NCI-H2171 treated with DMSO at 0.1 percent for 48 hours (cell line): ENCODE measurements at regions not wholly inside any gene's neighbourhood (a gene's known extent, or its start where the extent isn't known, plus 50 kb on each side); places are given as distances from the start of the nearest gene placed in this dataset.
"Not testable (repeated sequence)": the region's sequence is repeated elsewhere in the genome, so short reads cannot be mapped to it uniquely, and the experiment has no call there.

ENCODE experiments used
- DNase-seq: peaks from one replicate; lab custom pipeline; 2025; lab: John Stamatoyannopoulos, UW

GRCh38 chr2:7525746-7526145 is 608.5 kb downstream of the RNF144A start:
- no peak for DNase-seq

GRCh38 chr2:7527165-7527722 is 610.0 kb downstream of the RNF144A start:
- DNase-seq, result no peak

- DNase-seq, result no peak
These were observed 612.8 kb downstream of the RNF144A start for GRCh38 chr2:7530001-7530400.

GRCh38 chr2:7539077-7539476 is 621.9 kb downstream of the RNF144A start:
- DNase-seq, result no peak

- DNase-seq, result no peak
These were observed 622.5 kb downstream of the RNF144A start for GRCh38 chr2:7539760-7540159.

- DNase-seq, result no peak
These were observed 635.8 kb downstream of the RNF144A start for GRCh38 chr2:7552825-7553570.

GRCh38 chr2:7555260-7555659 is 638.0 kb downstream of the RNF144A start:
- DNase-seq, result no peak

- no peak for DNase-seq
These were observed 640.2 kb downstream of the RNF144A start for GRCh38 chr2:7557376-7557775.

- DNase-seq, result no peak
These were observed 642.6 kb downstream of the RNF144A start for GRCh38 chr2:7559791-7560190.

- no peak for DNase-seq
These were observed 649.2 kb downstream of the RNF144A start for GRCh38 chr2:7566382-7566881.

GRCh38 chr2:7567116-7567515 is 649.9 kb downstream of the RNF144A start:
- DNase-seq, result not testable (repeated sequence)

GRCh38 chr2:7567646-7568045 is 650.4 kb downstream of the RNF144A start:
- no peak for DNase-seq

GRCh38 chr2:7570247-7570646 is 653.0 kb downstream of the RNF144A start:
- no peak for DNase-seq

- no peak for DNase-seq
These were observed 654.5 kb downstream of the RNF144A start for GRCh38 chr2:7571701-7572100.

GRCh38 chr2:7572450-7572849 is 655.2 kb downstream of the RNF144A start:
- no peak for DNase-seq

- no peak for DNase-seq
These were observed 656.1 kb downstream of the RNF144A start for GRCh38 chr2:7573166-7573825.

GRCh38 chr2:7574385-7574784 is 657.2 kb downstream of the RNF144A start:
- no peak for DNase-seq

- DNase-seq, result peak; percentile 13
These were observed 660.6 kb downstream of the RNF144A start for GRCh38 chr2:7577769-7578168.

GRCh38 chr2:7584017-7584416 is 666.8 kb downstream of the RNF144A start:
- no peak for DNase-seq

- no peak for DNase-seq
These were observed 669.7 kb downstream of the RNF144A start for GRCh38 chr2:7586898-7587297.

- no peak for DNase-seq
These were observed 671.1 kb downstream of the RNF144A start for GRCh38 chr2:7588295-7588694.

GRCh38 chr2:7592618-7593140 is 675.5 kb downstream of the RNF144A start:
- no peak for DNase-seq

- peak; percentile 22 for DNase-seq
These were observed 676.1 kb downstream of the RNF144A start for GRCh38 chr2:7593360-7593759.
